ENCODE measurements at regions not wholly inside any gene's neighbourhood (a gene's known extent, or its start where the extent isn't known, plus 50 kb on each side); places are given as distances from the start of the nearest gene placed in this dataset.

GRCh38 chr11:114914231-114915005 is 236.1 kb downstream of the NXPE2 start:
- CTCF ChIA-PET = no interaction called here
- Histone ChIP-seq H4K20me1 (ENCODE audit: insufficient read depth) (no peaks in the 10 kb centered on the region), H2AFZ (ENCODE audit: low read depth, low read length, poor library complexity, severe bottlenecking) (no peak overlapping the region), H3K4me1 (ENCODE audit: control insufficient read depth in 1 of 2, insufficient read depth in 2 of 2, low read length in 2 of 2) (no peaks in the 10 kb centered on the region), H3K4me2 (ENCODE audit: low read length) (no peak overlapping the region), H3K79me2 (ENCODE audit: insufficient read depth, low read length) (no peaks in the 10 kb centered on the region), H3K9me3 (ENCODE audit: control insufficient read depth in 1 of 2, insufficient read depth in 1 of 2, low read depth in 1 of 2, low read length in 2 of 2) (peaks cover 4 to 10% of the 10 kb centered on the region in 2 experiments; a peak in 2 of 4 replicates), H3K9ac (ENCODE audit: low read length) (no peak overlapping the region), H3K27me3 (ENCODE audit: insufficient read depth, low read length) (no peaks in the 10 kb centered on the region), H3K9me2 (ENCODE audit: insufficient read depth) (no peaks in the 10 kb centered on the region), H3K4me3 (replicated peaks in 1 of 2; ENCODE audit: low read depth in 1 of 2, low read length in 2 of 2) (no peak overlapping the region), H3K36me3 (ENCODE audit: control insufficient read depth in 1 of 2, insufficient read depth in 2 of 2, low read length in 2 of 2) (no peaks in the 10 kb centered on the region), H3K27ac (ENCODE audit: low read depth, low read length) (no peak overlapping the region)
- BruUV-seq (replicated peaks) = no TSS peak
- POLR2A ChIA-PET = no interaction called here
- DNase-seq (ENCODE audit: low read depth, low spot score) (no peak), ATAC-seq (no peak)
- RAD21 ChIA-PET (ENCODE audit: low non-redundant PET in 1 of 2, low total read pairs in 2 of 2, uncharacterized antibody in 2 of 2, unreplicated experiment in 2 of 2) = no interaction called here
- intact Hi-C loops (cut with micrococcal nuclease) = no loop called here
- no peak for TF ChIP-seq JUND (IDR thresholded peaks at IDR 0.05)
- no peak for TF ChIP-seq SRF (IDR thresholded peaks at IDR 0.05; ENCODE audit: low read depth)
- TF ChIP-seq FOSL1 (IDR thresholded peaks at IDR 0.05; ENCODE audit: low read depth) = no peak
- TF ChIP-seq EGR1 (IDR thresholded peaks at IDR 0.05; ENCODE audit: low read depth) = no peak
- TF ChIP-seq, protein P1, sequence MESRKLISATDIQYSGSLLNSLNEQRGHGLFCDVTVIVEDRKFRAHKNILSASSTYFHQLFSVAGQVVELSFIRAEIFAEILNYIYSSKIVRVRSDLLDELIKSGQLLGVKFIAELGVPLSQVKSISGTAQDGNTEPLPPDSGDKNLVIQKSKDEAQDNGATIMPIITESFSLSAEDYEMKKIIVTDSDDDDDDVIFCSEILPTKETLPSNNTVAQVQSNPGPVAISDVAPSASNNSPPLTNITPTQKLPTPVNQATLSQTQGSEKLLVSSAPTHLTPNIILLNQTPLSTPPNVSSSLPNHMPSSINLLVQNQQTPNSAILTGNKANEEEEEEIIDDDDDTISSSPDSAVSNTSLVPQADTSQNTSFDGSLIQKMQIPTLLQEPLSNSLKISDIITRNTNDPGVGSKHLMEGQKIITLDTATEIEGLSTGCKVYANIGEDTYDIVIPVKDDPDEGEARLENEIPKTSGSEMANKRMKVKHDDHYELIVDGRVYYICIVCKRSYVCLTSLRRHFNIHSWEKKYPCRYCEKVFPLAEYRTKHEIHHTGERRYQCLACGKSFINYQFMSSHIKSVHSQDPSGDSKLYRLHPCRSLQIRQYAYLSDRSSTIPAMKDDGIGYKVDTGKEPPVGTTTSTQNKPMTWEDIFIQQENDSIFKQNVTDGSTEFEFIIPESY (IDR thresholded peaks at IDR 0.05; ENCODE audit: extremely low read depth, insufficient replicate concordance, low read length) = no peak
- TF ChIP-seq CEBPB (IDR thresholded peaks at IDR 0.05; ENCODE audit: low read depth) = no peak
- TF ChIP-seq EZH2phosphoT487 (IDR thresholded peaks at IDR 0.05; ENCODE audit: borderline replicate concordance) = no peak
- no peak for TF ChIP-seq EZH2 (IDR thresholded peaks at IDR 0.05)
- TF ChIP-seq, protein P2, sequence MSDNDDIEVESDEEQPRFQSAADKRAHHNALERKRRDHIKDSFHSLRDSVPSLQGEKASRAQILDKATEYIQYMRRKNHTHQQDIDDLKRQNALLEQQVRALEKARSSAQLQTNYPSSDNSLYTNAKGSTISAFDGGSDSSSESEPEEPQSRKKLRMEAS (IDR thresholded peaks at IDR 0.05) = no peak
- TF ChIP-seq POLR2A (IDR thresholded peaks at IDR 0.05; ENCODE audit: borderline replicate concordance, extremely low read depth, insufficient read depth, insufficient read length) = no peak
- TF ChIP-seq REST (IDR thresholded peaks at IDR 0.05; ENCODE audit: low read depth) = no peak
- TF ChIP-seq CTCF (IDR thresholded peaks at IDR 0.05 in 2 of 3, conservative IDR thresholded peaks at IDR 0.05 in 1 of 3; ENCODE audit: borderline replicate concordance in 1 of 3, insufficient read depth in 1 of 3, low read depth in 2 of 3, low read length in 2 of 3) = no peak

Measured in HCT116 (cell line).